ENCODE measurements at regions not wholly inside any gene's neighbourhood (a gene's known extent, or its start where the extent isn't known, plus 50 kb on each side); places are given as distances from the start of the nearest gene placed in this dataset.

- no peak for FAIRE-seq
- Histone ChIP-seq H4K5ac (ENCODE audit: insufficient read length, low read depth, low read length) (no peak overlapping the region), H3K36me3 (ENCODE audit: control insufficient read depth in 2 of 4, insufficient read depth in 4 of 4, low read length in 3 of 4) (no peaks in the 10 kb centered on the region), H3K14ac (ENCODE audit: insufficient read length) (no peak overlapping the region), H2BK20ac (ENCODE audit: low read length) (no peak overlapping the region), H3K23ac (ENCODE audit: insufficient read length) (no peak overlapping the region), H3K4me2 (ENCODE audit: insufficient read depth in 1 of 2, low read depth in 2 of 2, low read length in 2 of 2) (no peak overlapping the region), H4K8ac (ENCODE audit: extremely low read depth, insufficient read depth, low read length) (no peak overlapping the region), H3K27ac (ENCODE audit: low read depth, low read length) (no peak overlapping the region), H2BK15ac (ENCODE audit: low read length) (no peak overlapping the region), H3K4me3 (ENCODE audit: extremely low read depth in 1 of 4, insufficient read depth in 2 of 4, low read depth in 3 of 4, low read length in 4 of 4) (no peak overlapping the region), H3K9ac (replicated peaks in 1 of 4; ENCODE audit: extremely low read depth in 1 of 4, low read depth in 3 of 4, low read length in 3 of 4) (no peak overlapping the region), H4K20me1 (replicated peaks in 1 of 2; ENCODE audit: control insufficient read depth in 1 of 2, insufficient read depth in 2 of 2, low read length in 2 of 2) (no peaks in the 10 kb centered on the region), H3K79me2 (ENCODE audit: control insufficient read depth in 1 of 2, insufficient read depth in 2 of 2, low read length in 2 of 2) (no peaks in the 10 kb centered on the region), H3K9me3 (ENCODE audit: insufficient read depth in 2 of 2, low read depth in 1 of 2, low read length in 1 of 2) (no peaks in the 10 kb centered on the region), H3K23me2 (ENCODE audit: low read depth, low read length) (no peaks in the 10 kb centered on the region), H2AFZ (ENCODE audit: low read length) (no peak overlapping the region), H3K27me3 (replicated peaks in 1 of 4; ENCODE audit: control insufficient read depth in 3 of 4, extremely low read depth in 1 of 4, insufficient read depth in 3 of 4, low read length in 3 of 4) (no peaks in the 10 kb centered on the region), H4K91ac (replicated peaks; ENCODE audit: insufficient read length, low read length) (no peak overlapping the region), H3K18ac (ENCODE audit: extremely low read depth, low read length) (no peak overlapping the region), H3K56ac (replicated peaks; ENCODE audit: insufficient read length, low read depth, low read length) (no peak overlapping the region), H3K79me1 (ENCODE audit: low read depth, low read length) (no peaks in the 10 kb centered on the region), H2BK12ac (ENCODE audit: low read depth, low read length) (no peak overlapping the region), H2BK120ac (replicated peaks; ENCODE audit: low read depth, low read length) (no peak overlapping the region), H3K4me1 (replicated peaks in 1 of 4; ENCODE audit: control insufficient read depth in 3 of 4, insufficient read depth in 4 of 4, low read length in 3 of 4) (no peaks in the 10 kb centered on the region), H2BK5ac (ENCODE audit: low read depth, low read length) (no peak overlapping the region), H2AK5ac (ENCODE audit: low read depth, low read length) (no peak overlapping the region), H3K4ac (replicated peaks; ENCODE audit: insufficient read length, low read depth, low read length) (no peak overlapping the region)
- DNase-seq (ENCODE audit: low read depth in 1 of 2, low spot score in 2 of 2) = no peak
- CTCF ChIA-PET (ENCODE audit: partially characterized antibody) = no interaction called here
- WGBS, 2 experiments (ENCODE audit: extremely low coverage in 1 of 2, insufficient coverage in 1 of 2, insufficient read length in 1 of 2, insufficient replicate concordance in 2 of 2, low coverage in 1 of 2, low lambda C conversion rate in 2 of 2, missing lambda C conversion rate in 1 of 2) = 96% methylated on average over 5 of the region's 5 CpGs; no CpG with 5 or more reads in 1 of the 2 experiments
- POLR2A ChIA-PET (ENCODE audit: partially characterized antibody) = no interaction called here
- TF ChIP-seq NANOG (IDR thresholded peaks at IDR 0.05; ENCODE audit: insufficient read depth, low read depth, low read length, poor library complexity, severe bottlenecking) (no peak), BACH1 (IDR thresholded peaks at IDR 0.05; ENCODE audit: low read length) (no peak), TCF12 (IDR thresholded peaks at IDR 0.05; ENCODE audit: low read depth, low read length) (no peak), JUN (IDR thresholded peaks at IDR 0.05; ENCODE audit: low read depth, low read length) (no peak), GABPA (IDR thresholded peaks at IDR 0.05; ENCODE audit: borderline replicate concordance, insufficient read depth, low read length) (no peak), RAD21 (IDR thresholded peaks at IDR 0.05 in 1 of 2, conservative IDR thresholded peaks at IDR 0.05 in 1 of 2; ENCODE audit: low read depth in 2 of 2, low read length in 2 of 2) (no peak), SRF (IDR thresholded peaks at IDR 0.05; ENCODE audit: low read depth, low read length) (no peak), TBP (IDR thresholded peaks at IDR 0.05; ENCODE audit: low read depth, low read length) (no peak), HDAC2 (IDR thresholded peaks at IDR 0.05; ENCODE audit: borderline replicate concordance in 1 of 2, low read depth in 2 of 2, low read length in 2 of 2) (no peak), EZH2 (IDR thresholded peaks at IDR 0.05; ENCODE audit: low read depth, low read length, severe bottlenecking) (no peak), EP300 (IDR thresholded peaks at IDR 0.05; ENCODE audit: borderline replicate concordance in 1 of 2, low read depth in 2 of 2, low read length in 2 of 2) (no peak), SIRT6 (IDR thresholded peaks at IDR 0.05; ENCODE audit: low read length) (no peak), TAF7 (optimal IDR thresholded peaks at IDR 0.05; ENCODE audit: borderline replicate concordance, low read depth, low read length) (no peak), CTBP2 (IDR thresholded peaks at IDR 0.05; ENCODE audit: borderline replicate concordance, insufficient read depth, insufficient read length, low read length) (no peak), NRF1 (IDR thresholded peaks at IDR 0.05; ENCODE audit: low read depth, low read length) (no peak)
Measured at GRCh38 chr10:15960277-15960676, 100.0 kb upstream of the MINDY3 start.
